ENCODE measurements at regions not wholly inside any gene's neighbourhood (a gene's known extent, or its start where the extent isn't known, plus 50 kb on each side); places are given as distances from the start of the nearest gene placed in this dataset.

DNA sequence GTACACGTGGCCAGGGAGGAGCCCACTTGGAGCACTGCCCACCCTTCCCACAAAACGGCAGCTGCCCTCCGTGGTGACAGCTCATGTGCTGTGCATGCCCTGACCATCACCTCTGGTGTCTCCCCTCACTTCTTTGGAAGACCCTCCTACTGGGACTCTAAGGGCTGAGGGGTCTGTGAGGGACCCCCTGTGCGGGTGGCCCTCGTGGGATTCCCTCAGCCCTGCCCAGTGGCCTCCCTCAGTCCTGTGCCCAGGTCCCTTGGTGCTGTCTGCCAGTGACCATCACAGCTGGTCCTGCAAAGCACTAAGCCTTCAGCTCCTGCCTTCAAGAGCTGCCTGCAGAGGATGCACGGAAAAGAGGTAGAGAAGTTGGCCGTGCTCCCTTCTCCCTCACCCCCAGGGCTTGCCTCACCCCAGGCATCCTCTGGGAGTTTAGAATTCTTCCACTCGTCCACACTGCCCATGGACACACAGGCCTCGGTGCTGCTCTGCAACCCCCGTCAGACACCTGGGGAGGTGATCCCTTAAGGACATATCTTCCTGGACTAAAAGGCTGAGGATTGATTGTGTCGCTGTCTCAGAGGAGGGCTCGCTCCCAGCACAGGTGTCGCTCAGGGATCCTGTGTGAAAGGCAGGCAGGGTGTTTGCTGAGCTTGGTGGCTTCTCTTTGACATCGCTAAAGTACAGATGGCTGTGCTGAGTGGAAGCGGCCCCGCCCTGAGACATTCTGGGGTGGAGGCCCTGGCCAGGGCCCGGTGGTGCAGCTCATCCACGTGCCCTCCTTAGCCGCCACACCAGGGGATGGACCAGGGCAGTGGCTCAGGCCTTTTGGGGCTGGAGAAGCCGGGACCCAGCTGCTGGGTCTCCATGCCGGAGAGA, 119.5 kb upstream of the FRMD1 start:
- Histone ChIP-seq H3K27me3 (replicated peaks) (no peaks in the 10 kb centered on the region; the same call in 1 of the 2 replicates), H3K9me3 (replicated peaks) (no peaks in the 10 kb centered on the region), H3K4me1 (replicated peaks) (no peaks in the 10 kb centered on the region), H3K36me3 (no peaks in the 10 kb centered on the region), H3K27ac (no peak overlapping the region), H3K4me3 (no peak overlapping the region)
- peak in 1 of 2 experiments; percentile 28 for DNase-seq (ENCODE audit: low read depth in 1 of 2, low spot score in 2 of 2)

DNA sequence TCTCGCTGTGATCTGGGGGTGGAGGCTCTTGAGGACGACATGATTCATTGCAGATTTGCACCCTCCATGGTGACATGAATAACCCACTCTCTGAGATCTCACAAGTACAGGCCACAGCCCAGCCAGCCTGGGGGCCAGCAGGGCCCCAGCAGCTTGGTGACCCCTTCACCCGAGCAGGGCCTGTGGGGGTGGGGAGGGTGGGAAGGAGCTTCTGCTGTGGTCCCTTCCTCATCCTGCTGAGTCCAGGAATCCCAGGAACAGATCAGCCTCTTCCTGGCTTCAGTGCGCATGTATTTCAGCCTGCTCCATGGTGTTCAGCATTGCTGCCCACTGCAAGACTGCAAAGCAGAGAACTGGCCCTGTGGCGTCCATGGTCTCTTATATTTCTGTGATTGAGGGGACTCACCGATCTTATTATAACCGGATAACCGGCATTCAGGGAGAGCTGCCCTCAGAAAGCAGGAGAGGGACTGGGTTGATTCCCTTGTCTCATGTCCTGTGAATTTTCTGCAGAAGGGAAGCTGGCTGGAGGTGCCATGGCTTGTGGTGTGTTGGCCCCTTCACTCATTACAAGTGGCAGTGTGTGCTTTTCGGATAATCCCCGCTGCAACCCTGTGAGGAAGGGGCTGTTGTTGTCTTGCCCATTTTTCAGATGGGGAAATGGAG, 118.8 kb upstream of the FRMD1 start:
- Histone ChIP-seq H3K36me3 (no peaks in the 10 kb centered on the region), H3K9me3 (replicated peaks) (no peaks in the 10 kb centered on the region), H3K27me3 (replicated peaks) (no peaks in the 10 kb centered on the region; the same call in 1 of the 2 replicates), H3K4me3 (no peak overlapping the region), H3K4me1 (replicated peaks) (no peaks in the 10 kb centered on the region), H3K27ac (no peak overlapping the region)
- peak in 1 of 2 experiments; percentile 30 for DNase-seq (ENCODE audit: low read depth in 1 of 2, low spot score in 2 of 2)

DNA sequence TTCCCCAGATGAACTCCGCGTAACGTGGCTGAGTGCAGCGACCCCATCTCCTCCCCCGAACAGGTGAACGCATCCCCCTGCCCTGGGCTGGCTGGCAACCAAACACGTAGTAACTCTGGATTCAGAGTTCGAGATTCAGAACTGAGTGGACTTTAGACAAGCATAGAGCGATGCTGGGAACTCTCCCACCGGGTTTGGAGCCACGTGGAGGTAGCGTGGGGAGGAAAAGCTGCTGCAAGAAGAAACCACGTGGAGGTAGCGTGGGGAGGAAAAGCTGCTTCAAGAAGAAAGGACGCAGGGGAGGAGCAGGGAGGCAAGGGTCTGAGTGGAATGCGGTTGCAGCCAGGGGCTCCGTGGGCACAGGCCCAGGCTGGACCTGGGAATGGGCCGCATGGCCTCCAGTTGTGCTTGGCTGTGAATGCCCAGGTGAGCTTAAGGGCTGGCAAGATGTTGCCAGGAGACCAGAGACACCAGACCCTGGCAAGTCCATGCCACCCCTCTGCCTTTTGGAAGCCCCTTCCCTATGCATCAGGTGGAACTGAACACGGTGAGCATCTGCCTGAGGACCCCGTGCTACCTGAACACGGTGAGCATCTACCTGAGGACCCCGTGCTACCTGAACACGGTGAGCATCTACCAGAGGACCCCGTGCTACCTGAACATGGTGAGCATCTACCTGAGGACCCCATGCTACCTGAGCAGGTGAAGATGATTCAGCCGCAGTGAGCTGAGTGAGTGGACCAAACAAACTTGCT, 118.0 kb upstream of the FRMD1 start:
- no peaks in the 10 kb centered on the region for H3K36me3 ChIP-seq
- DNase-seq (ENCODE audit: low read depth in 1 of 2, low spot score in 2 of 2), result peak in 1 of 2 experiments; percentile 27
- no peak overlapping the region for H3K27ac ChIP-seq
- peaks cover under 1% of the 10 kb centered on the region; the same call in 1 of the 2 replicates for H3K27me3 ChIP-seq (replicated peaks)
- H3K9me3 ChIP-seq (replicated peaks), result no peaks in the 10 kb centered on the region
- no peak overlapping the region for H3K4me3 ChIP-seq
- H3K4me1 ChIP-seq (replicated peaks), result no peaks in the 10 kb centered on the region

DNA sequence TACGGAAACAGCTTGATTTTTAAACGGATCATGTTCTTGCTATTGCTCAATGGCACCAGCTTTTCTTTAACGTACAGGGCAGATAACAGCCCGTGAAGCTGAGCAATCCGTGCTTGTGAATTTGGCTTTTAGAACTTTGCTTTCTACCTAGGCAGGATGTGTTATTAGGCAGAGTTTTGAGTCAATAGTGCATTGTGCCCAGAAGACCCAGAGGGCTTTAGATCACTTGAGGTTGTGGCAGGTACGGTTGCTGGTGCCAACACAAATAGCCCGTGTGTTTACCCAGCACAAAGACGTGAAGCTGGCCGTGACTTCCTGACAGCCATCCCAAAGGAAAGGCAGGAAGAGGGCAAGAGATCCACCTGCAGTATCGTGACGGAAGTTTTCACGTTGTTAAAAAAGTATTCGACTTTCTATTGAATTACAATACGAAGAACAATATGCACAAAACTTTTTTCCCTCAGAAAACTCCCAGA, 117.4 kb upstream of the FRMD1 start:
- H3K9me3 ChIP-seq (replicated peaks), result no peaks in the 10 kb centered on the region
- no peaks in the 10 kb centered on the region for H3K36me3 ChIP-seq
- peaks cover 3% of the 10 kb centered on the region; the same call in 1 of the 2 replicates for H3K27me3 ChIP-seq (replicated peaks)
- no peaks in the 10 kb centered on the region for H3K4me1 ChIP-seq (replicated peaks)
- H3K27ac ChIP-seq, result no peak overlapping the region
- no peak overlapping the region for H3K4me3 ChIP-seq
- DNase-seq (ENCODE audit: low read depth in 1 of 2, low spot score in 2 of 2), result peak in 1 of 2 experiments; percentile 16

- Histone ChIP-seq H3K4me3 (no peak overlapping the region), H3K9me3 (replicated peaks) (no peaks in the 10 kb centered on the region), H3K4me1 (replicated peaks) (no peaks in the 10 kb centered on the region), H3K36me3 (no peaks in the 10 kb centered on the region), H3K27me3 (replicated peaks) (peaks cover 3% of the 10 kb centered on the region; the same call in 1 of the 2 replicates), H3K27ac (no peak overlapping the region)
- DNase-seq (ENCODE audit: low read depth in 1 of 2, low spot score in 2 of 2), result peak in 1 of 2 experiments; percentile 23
These were observed 116.7 kb upstream of the FRMD1 start for GRCh38 chr6:168195712-168196111.

DNA sequence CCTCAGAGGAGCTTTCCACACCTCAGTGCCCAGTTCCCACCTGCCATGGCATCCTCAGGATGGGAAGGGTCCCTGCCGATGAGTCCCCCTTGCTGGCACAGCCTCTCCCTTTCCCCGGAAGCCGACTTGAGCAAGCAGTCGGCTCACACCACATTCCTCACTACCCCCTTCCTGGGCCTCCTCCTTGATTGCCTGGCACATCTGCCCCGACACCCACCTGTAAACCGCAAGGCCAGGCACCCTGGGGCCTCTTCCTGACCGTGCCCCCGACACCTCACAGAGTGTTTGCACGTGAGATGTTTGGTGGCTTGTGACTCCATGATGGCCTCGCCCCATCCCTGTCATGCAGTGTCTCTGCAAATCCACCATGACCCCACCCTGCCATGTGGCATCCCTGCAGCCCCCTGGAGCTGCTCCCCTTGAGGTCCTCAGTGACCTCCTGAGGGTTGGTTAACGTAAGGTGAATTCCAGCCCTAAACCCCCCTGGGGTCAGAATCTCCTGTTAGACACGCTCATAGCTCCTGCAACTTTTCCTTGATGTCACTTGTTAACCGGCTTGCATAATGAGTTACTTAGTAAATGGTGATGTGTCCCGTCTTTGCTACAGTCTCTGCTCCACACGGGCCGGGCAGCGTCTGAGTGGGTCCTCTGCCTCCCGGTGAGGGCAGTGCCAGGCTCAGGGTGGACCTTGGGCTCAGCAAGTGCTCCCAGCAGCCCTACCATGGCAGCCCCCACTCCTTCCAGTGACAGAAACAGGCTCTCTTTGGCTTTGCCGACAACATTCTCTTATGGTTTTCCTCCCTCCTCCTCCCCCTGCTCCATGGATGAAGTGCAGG, 115.9 kb upstream of the FRMD1 start:
- Histone ChIP-seq H3K4me1 (replicated peaks) (no peaks in the 10 kb centered on the region), H3K27ac (no peak overlapping the region), H3K4me3 (no peak overlapping the region), H3K9me3 (replicated peaks) (no peaks in the 10 kb centered on the region), H3K36me3 (no peaks in the 10 kb centered on the region), H3K27me3 (replicated peaks) (peaks cover 3% of the 10 kb centered on the region; the same call in 1 of the 2 replicates)
- peak in 1 of 2 experiments; percentile 38 for DNase-seq (ENCODE audit: low read depth in 1 of 2, low spot score in 2 of 2)

DNA sequence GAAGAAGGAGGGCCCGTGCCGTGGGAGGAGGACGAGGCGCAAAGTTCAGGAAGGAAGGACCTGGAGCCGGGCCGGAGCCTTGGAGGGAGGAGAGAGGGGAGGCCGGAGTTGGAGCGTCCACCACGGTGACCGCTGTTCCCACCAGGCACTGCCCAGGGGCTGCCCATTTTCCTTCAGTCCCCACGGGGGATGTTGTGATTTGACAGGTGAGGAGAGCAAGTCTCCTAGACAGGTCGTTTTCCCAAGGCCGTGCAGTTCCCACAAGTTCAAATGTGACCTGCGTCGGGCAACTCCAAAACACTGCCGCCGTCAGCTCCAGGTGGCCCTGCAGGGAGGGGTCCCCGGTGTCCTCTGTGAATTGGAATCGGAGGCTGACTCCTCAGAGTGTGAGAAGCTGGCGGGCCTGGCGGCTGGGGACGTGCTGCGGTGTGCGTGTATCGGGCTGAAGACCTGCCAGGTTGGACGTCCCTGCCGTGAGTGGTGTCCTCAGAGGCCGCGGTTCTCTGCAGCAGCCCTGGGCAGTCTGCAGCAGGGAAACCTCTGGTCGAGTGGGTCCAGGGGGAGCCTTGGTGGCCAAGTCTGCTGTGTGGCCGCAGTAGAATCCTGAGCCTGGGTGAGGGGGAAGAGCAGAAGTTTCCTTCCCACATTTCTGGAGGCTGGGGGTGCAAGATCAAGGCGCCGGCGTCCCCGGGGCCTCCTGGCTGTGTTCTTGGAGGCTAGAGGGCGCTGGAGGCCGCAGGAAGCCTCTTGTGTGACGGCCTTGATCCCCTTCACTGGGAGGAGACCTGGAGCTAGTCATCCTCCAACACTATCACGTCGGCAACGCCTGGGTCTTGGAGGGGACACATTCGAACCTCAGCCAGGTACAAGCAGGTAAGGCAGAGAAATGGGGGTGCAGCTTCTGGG, 115.1 kb upstream of the FRMD1 start:
- Histone ChIP-seq H3K9me3 (replicated peaks) (no peaks in the 10 kb centered on the region), H3K4me3 (no peak overlapping the region), H3K4me1 (replicated peaks) (no peaks in the 10 kb centered on the region), H3K36me3 (no peaks in the 10 kb centered on the region), H3K27ac (no peak overlapping the region), H3K27me3 (replicated peaks) (peaks cover 3% of the 10 kb centered on the region; the same call in 1 of the 2 replicates)
- DNase-seq (ENCODE audit: low read depth in 1 of 2, low spot score in 2 of 2), result peak in 1 of 2 experiments; percentile 41

- Histone ChIP-seq H3K4me3 (no peak overlapping the region), H3K36me3 (no peaks in the 10 kb centered on the region), H3K27ac (no peak overlapping the region), H3K27me3 (replicated peaks) (peaks cover 3% of the 10 kb centered on the region; the same call in 1 of the 2 replicates), H3K4me1 (replicated peaks) (no peaks in the 10 kb centered on the region), H3K9me3 (replicated peaks) (no peaks in the 10 kb centered on the region)
- DNase-seq (ENCODE audit: low read depth in 1 of 2, low spot score in 2 of 2), result peak in 1 of 2 experiments; percentile 37
These were observed 114.1 kb upstream of the FRMD1 start for GRCh38 chr6:168192901-168193815.

GRCh38 chr6:168192195-168192900, 113.3 kb upstream of the FRMD1 start:
- H3K27me3 ChIP-seq (replicated peaks), result peaks cover 3% of the 10 kb centered on the region; the same call in 1 of the 2 replicates
- DNase-seq (ENCODE audit: low read depth in 1 of 2, low spot score in 2 of 2), result peak in 1 of 2 experiments; percentile 20
- H3K9me3 ChIP-seq (replicated peaks), result no peaks in the 10 kb centered on the region

GRCh38 chr6:168190646-168191443, 111.8 kb upstream of the FRMD1 start:
- peaks cover 3% of the 10 kb centered on the region; the same call in 1 of the 2 replicates for H3K27me3 ChIP-seq (replicated peaks)
- H3K36me3 ChIP-seq, result no peaks in the 10 kb centered on the region
- H3K9me3 ChIP-seq (replicated peaks), result no peaks in the 10 kb centered on the region
- no peaks in the 10 kb centered on the region for H3K4me1 ChIP-seq (replicated peaks)
- DNase-seq (ENCODE audit: low read depth in 1 of 2, low spot score in 2 of 2), result peak in 1 of 2 experiments; percentile 39
- no peak overlapping the region for H3K4me3 ChIP-seq
- no peak overlapping the region for H3K27ac ChIP-seq

More at GRCh38 chr6:168192195-168192900, 113.3 kb upstream of the FRMD1 start:
- Histone ChIP-seq H3K36me3 (no peaks in the 10 kb centered on the region), H3K27ac (no peak overlapping the region), H3K4me3 (no peak overlapping the region), H3K4me1 (replicated peaks) (no peaks in the 10 kb centered on the region)
